A673 (cell line): ENCODE measurements at regions not wholly inside any gene's neighbourhood (a gene's known extent, or its start where the extent isn't known, plus 50 kb on each side); places are given as distances from the start of the nearest gene placed in this dataset.

ENCODE experiments used
- CTCF ChIP-seq: fragments of 300-800, 200-600 bp; sonication (generic); conservative IDR thresholded peaks from 2 replicates; pipeline ENCODE4 v1.5.1; 2017; ENCODE audit warnings: low read depth, mild to moderate bottlenecking, antibody characterized with exemption, low read length, moderate library complexity, mixed read lengths
- EZH2 ChIP-seq: fragments of 200-600 bp; sonication (generic); IDR thresholded peaks from 2 replicates; pipeline ENCODE4 v1.6.1; 2017; ENCODE audit warnings: borderline replicate concordance, low read depth, mild to moderate bottlenecking, mixed read lengths, antibody characterized with exemption, low read length; ENCODE audit not compliant: poor library complexity, severe bottlenecking

GRCh38 chr6:69581581-69581980 lies 215.2 kb downstream of the LMBRD1 start:
- TF ChIP-seq CTCF: no peak
- TF ChIP-seq EZH2: no peak
